ENCODE measurements at regions not wholly inside any gene's neighbourhood (a gene's known extent, or its start where the extent isn't known, plus 50 kb on each side); places are given as distances from the start of the nearest gene placed in this dataset.

- no peak overlapping the region for H3K4me3 ChIP-seq (ENCODE audit: low read length)
- TF ChIP-seq CTCF (conservative IDR thresholded peaks at IDR 0.05), result no peak
- H3K9ac ChIP-seq (ENCODE audit: extremely low read depth, low read length, poor library complexity, severe bottlenecking), result no peak overlapping the region
- H3K27ac ChIP-seq (ENCODE audit: low read depth, low read length), result no peak overlapping the region
- DNase-seq, result no peak
- H3K36me3 ChIP-seq (ENCODE audit: control insufficient read depth, insufficient read depth, low read length), result no peaks in the 10 kb centered on the region
- H3K4me1 ChIP-seq (ENCODE audit: control insufficient read depth, insufficient read depth, low read length), result peaks cover 10% of the 10 kb centered on the region
- Mint-ChIP-seq H3K4me1 (peaks cover 2% of the 10 kb centered on the region), H3K27ac (no peak overlapping the region), H3K4me3 (no peak overlapping the region), H3K27me3 (ENCODE audit: insufficient read depth) (peaks cover 31% of the 10 kb centered on the region), H3K36me3 (ENCODE audit: low read depth) (no peaks in the 10 kb centered on the region), H3K9me3 (no peaks in the 10 kb centered on the region)
- peaks cover 21% of the 10 kb centered on the region for H3K27me3 ChIP-seq (ENCODE audit: control insufficient read depth, insufficient read depth, low read length, poor library complexity, severe bottlenecking)
- no peaks in the 10 kb centered on the region for H3K9me3 ChIP-seq (ENCODE audit: control insufficient read depth, low read length)
Observed at GRCh38 chr3:43791246-43791645, 100.5 kb downstream of the ABHD5 start.

- TF ChIP-seq CTCF (conservative IDR thresholded peaks at IDR 0.05), result peak; percentile 23
- no peak for DNase-seq
- H3K36me3 ChIP-seq (ENCODE audit: control insufficient read depth, insufficient read depth, low read length), result no peaks in the 10 kb centered on the region
- H3K9ac ChIP-seq (ENCODE audit: extremely low read depth, low read length, poor library complexity, severe bottlenecking), result no peak overlapping the region
- H3K36me3 Mint-ChIP-seq (ENCODE audit: low read depth), result no peaks in the 10 kb centered on the region
- peaks cover 34% of the 10 kb centered on the region for H3K27me3 Mint-ChIP-seq (ENCODE audit: insufficient read depth)
- H3K27ac ChIP-seq (ENCODE audit: low read depth, low read length), result no peak overlapping the region
- H3K4me1 ChIP-seq (ENCODE audit: control insufficient read depth, insufficient read depth, low read length), result no peaks in the 10 kb centered on the region
- H3K27me3 ChIP-seq (ENCODE audit: control insufficient read depth, insufficient read depth, low read length, poor library complexity, severe bottlenecking), result peaks cover 21% of the 10 kb centered on the region
- H3K27ac Mint-ChIP-seq, result no peak overlapping the region
- no peak overlapping the region for H3K4me3 ChIP-seq (ENCODE audit: low read length)
- H3K4me1 Mint-ChIP-seq, result no peaks in the 10 kb centered on the region
- H3K4me3 Mint-ChIP-seq, result no peak overlapping the region
- 74 to 86% methylated on average over 1 to 2 of the region's 2 CpGs for WGBS, 2 experiments (ENCODE audit: insufficient coverage in 1 of 2, insufficient read length in 1 of 2)
- H3K9me3 Mint-ChIP-seq, result no peaks in the 10 kb centered on the region
- no peaks in the 10 kb centered on the region for H3K9me3 ChIP-seq (ENCODE audit: control insufficient read depth, low read length)
Observed at GRCh38 chr3:43792904-43793303, 102.2 kb downstream of the ABHD5 start.

GRCh38 chr3:43793648-43794372 lies 103.1 kb downstream of the ABHD5 start:
- H3K36me3 Mint-ChIP-seq (ENCODE audit: low read depth), result no peaks in the 10 kb centered on the region
- no peak for TF ChIP-seq CTCF (conservative IDR thresholded peaks at IDR 0.05)
- Histone ChIP-seq H3K4me1 (ENCODE audit: control insufficient read depth, insufficient read depth, low read length) (no peaks in the 10 kb centered on the region), H3K9ac (ENCODE audit: extremely low read depth, low read length, poor library complexity, severe bottlenecking) (no peak overlapping the region), H3K27me3 (ENCODE audit: control insufficient read depth, insufficient read depth, low read length, poor library complexity, severe bottlenecking) (peaks cover 21% of the 10 kb centered on the region), H3K36me3 (ENCODE audit: control insufficient read depth, insufficient read depth, low read length) (no peaks in the 10 kb centered on the region), H3K9me3 (ENCODE audit: control insufficient read depth, low read length) (no peaks in the 10 kb centered on the region), H3K27ac (ENCODE audit: low read depth, low read length) (no peak overlapping the region), H3K4me3 (ENCODE audit: low read length) (no peak overlapping the region)
- WGBS, 2 experiments (ENCODE audit: insufficient coverage in 1 of 2, insufficient read length in 1 of 2), result 91 to 100% methylated on average over 7 to 9 of the region's 9 CpGs
- H3K4me1 Mint-ChIP-seq, result no peaks in the 10 kb centered on the region
- H3K27me3 Mint-ChIP-seq (ENCODE audit: insufficient read depth), result peaks cover 31% of the 10 kb centered on the region
- no peak overlapping the region for H3K27ac Mint-ChIP-seq
- no peak overlapping the region for H3K4me3 Mint-ChIP-seq
- no peaks in the 10 kb centered on the region for H3K9me3 Mint-ChIP-seq
- no peak for DNase-seq
